HepG2 (cell line): ENCODE measurements at regions not wholly inside any gene's neighbourhood (a gene's known extent, or its start where the extent isn't known, plus 50 kb on each side); places are given as distances from the start of the nearest gene placed in this dataset.

Experiments
- CEBPZ ChIP-seq: IDR thresholded peaks from 2 replicates; pipeline ENCODE4 v1.6.1; 2012; ENCODE audit warnings: low read length, improper control_type of control experiment
- ELF1 ChIP-seq: sonication (generic); formaldehyde crosslinking; IDR thresholded peaks from 2 replicates; pipeline ENCODE4 v1.4.0; 2020; ENCODE audit warnings: missing genetic modification reagents
- SSRP1 ChIP-seq: IDR thresholded peaks from 2 replicates; pipeline ENCODE4 v1.6.1; 2016; ENCODE audit warnings: control low read depth
- ZNF557 ChIP-seq: sonication (generic); formaldehyde crosslinking; IDR thresholded peaks from 2 replicates; pipeline ENCODE4 v1.4.0; 2020; ENCODE audit warnings: missing genetic modification reagents
- ZNF646 ChIP-seq: sonication (generic); formaldehyde crosslinking; IDR thresholded peaks from 2 replicates; pipeline ENCODE4 v1.9.0; 2021; ENCODE audit warnings: mild to moderate bottlenecking, missing genetic modification reagents
- ZNF790 ChIP-seq: sonication (generic); formaldehyde crosslinking; IDR thresholded peaks from 2 replicates; pipeline ENCODE4 v1.8.0; 2022; ENCODE audit warnings: missing genetic modification reagents, mild to moderate bottlenecking, borderline replicate concordance

GRCh38 chr10:130424418-130424817 lies 288.2 kb downstream of the GLRX3 start (continued):
- TF ChIP-seq ZNF646 (CRISPR knock-in tag) (no peak), ELF1 (CRISPR knock-in tag) (no peak), ZNF790 (no peak), SSRP1 (CRISPR knock-in tag) (no peak), ZNF557 (CRISPR knock-in tag) (no peak), CEBPZ (no peak)
